ENCODE measurements at regions not wholly inside any gene's neighbourhood (a gene's known extent, or its start where the extent isn't known, plus 50 kb on each side); places are given as distances from the start of the nearest gene placed in this dataset.

DNA sequence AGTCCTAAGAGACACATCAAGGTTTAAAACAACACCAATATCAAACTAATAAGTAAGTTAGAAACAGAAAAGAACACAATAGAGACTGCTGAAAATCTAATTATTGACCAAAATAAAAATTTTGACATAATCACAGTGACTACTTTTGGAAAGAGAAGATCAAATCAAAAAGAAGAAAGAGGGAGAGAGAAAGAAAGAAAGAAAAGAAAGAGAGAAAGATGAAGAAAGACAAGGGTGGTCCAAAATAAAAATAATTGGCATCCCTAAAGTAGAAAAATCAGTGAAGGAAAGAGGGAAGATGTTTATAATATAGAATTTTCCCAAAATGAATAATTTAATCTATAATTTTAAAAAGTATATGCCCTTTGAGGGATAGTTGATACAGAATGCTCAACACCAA lies 118.8 kb upstream of the VIPR2 start:
- DNase-seq (ENCODE audit: low spot score) = no peak

DNA sequence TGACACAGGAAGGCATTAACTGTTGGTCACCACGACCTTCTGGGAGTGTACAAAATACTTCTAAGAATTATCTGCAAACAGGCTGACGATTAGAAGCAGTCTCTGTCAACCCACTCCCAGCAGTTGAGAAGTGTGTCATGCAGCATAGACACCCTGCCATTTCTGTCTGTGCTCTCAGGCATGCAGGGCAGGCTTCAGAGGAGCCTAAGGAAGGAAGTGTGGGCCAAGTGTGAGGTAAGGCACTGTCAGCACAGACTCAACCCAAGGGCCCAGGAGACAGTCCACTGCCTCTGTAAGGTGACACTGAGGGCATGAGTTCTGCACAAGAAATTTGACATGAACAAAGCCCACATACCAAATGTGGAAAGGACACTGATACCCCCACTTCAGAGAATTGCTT lies 109.0 kb upstream of the VIPR2 start:
- no peak for DNase-seq (ENCODE audit: low spot score)

DNA sequence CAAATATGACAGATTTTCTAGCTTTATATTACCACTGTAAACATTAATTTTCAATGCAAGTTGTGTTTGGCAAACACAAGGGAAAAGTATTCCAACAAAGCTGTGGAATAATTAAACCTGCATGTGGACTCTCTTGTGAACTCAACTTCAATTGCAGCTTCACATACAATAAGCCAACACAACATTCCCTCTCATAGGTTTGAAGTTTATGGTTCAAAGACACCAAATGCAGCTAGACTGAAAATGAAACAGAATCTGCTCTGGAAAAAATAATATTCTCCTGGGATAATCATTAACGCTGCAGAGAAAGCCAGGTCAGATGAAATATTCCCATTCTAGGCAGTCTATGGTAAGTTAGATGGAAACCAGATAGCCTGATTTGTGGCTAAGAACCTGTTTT lies 105.8 kb upstream of the VIPR2 start:
- DNase-seq (ENCODE audit: low spot score) = no peak

DNA sequence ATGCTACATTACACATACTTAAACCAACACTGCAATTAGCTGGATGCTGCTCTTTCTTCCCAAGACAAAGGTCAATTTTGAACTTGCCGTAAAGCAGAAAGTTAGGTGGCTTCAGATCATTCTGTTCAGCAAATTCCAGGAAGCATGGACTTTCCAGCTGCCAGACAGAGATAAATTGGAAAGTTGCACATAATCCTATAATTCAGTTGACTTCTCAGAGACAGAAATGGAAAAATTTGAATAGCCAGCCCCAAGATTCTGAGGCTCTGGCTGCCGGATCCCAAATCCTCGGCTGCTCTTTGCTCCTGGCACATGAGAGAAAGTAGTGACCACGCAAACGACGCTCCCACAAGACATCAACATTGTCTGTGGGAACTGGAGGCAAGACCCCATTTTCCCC lies 105.0 kb upstream of the VIPR2 start:
- no peak for DNase-seq (ENCODE audit: low spot score)

DNA sequence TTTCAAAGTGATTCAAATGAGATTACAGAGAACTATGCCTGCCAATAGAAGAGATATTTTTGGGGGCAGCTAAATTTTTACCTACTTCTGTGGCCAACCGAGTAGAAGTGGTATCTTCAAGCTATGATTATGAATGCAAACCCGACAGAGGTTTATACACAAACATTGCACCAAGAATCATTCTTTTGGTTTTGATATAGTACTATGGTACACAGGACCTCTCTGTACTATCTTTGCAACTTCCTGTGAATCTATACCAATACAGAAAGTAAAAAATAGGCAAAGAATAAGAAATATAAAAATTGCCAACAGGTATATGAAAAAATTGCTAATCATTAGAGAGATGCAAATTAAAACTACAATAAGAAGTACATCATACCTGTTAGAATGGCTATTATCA lies 103.2 kb upstream of the VIPR2 start:
- DNase-seq (ENCODE audit: low spot score) = no peak

DNA sequence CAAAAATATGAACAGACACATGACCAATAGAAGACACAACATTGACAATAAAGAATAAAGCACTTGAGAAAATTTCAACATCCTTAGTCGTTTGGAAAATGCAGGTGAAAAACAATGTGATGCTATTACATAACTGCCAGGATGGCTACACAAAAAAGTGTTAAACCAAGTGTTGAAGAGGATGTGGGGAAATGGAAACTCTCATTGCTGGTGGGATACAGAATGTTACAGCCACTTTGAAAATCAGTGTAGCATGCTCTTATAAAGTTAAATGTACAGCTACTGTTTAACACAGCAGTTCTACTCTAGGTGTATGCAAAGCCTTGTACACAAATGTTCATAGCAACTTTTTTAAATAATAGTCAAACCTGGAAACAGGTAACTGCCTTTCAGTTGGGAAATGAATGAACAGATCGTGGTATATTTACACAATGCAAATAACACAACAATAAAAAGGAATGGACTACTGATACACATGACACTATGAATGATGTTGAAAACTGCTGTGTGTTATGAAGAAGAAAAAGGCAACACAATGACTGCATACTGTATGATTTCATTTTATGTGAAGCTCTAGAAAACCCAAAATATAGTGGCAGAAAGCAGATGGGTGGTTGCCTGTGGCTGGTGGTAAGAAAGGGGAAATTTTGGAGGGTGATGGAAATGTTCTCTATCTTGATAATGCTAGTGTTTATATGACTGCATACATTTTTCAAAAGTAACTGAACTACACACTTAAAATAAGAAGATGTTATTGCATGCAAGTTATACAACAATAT lies 102.2 kb upstream of the VIPR2 start:
- no peak for DNase-seq (ENCODE audit: low spot score)

DNA sequence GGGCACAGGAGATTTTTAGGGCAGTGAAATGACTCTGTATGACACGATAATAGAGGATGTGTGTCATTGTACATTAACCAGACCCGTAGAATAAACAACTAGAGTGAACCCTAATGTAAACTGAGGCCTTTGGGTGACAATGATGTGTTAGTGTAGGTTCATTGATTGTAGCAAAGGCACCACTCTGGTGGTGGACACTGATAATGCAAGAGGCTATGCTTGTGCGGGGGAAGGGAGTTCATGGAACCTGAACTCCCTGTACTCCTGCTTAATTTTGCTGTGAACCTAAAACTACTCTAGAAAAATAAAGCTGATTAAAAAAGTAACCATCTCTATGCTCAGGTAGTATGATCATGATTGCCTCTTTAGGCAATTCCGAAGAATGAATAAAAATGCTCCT lies 96.3 kb upstream of the VIPR2 start:
- no peak for DNase-seq (ENCODE audit: low spot score)

DNA sequence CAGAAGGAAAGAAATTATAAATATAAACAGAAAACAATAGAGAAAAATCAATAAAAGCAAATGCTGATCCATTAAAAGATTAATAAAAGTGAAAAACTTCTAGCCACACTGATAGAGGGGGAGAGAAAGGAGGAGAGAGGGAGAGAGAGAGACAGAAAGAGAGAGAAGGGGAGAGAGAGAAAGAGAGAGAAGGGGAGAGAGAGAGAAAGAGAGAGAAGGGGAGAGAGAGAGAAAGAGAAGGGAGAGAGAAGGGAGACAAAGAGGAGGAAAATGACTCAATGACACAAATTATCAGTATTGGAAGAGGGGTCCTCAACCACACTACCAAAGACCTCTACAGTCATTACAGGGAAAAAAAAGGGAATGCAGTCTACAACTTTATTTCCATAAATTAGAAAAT lies 94.4 kb upstream of the VIPR2 start:
- no peak for DNase-seq (ENCODE audit: low spot score)

DNA sequence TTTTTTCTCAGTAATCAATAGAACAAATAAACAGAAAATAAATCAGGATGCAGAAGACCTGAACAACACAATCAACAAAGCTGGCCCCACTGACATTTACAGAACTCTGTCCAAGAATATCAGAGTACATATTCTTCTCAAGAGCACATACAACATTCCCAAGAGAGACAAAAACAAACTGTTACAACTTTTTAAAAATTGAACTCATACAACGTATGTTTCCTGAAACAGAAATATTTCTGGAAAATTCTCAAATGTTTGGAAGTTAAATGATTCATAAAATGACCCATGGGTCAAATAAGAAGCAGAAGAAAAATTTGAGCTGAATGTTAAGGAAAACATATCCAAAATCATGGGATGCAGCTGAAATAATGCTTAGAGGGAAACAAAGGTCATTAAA lies 93.9 kb upstream of the VIPR2 start:
- DNase-seq (ENCODE audit: low spot score) = no peak

DNA sequence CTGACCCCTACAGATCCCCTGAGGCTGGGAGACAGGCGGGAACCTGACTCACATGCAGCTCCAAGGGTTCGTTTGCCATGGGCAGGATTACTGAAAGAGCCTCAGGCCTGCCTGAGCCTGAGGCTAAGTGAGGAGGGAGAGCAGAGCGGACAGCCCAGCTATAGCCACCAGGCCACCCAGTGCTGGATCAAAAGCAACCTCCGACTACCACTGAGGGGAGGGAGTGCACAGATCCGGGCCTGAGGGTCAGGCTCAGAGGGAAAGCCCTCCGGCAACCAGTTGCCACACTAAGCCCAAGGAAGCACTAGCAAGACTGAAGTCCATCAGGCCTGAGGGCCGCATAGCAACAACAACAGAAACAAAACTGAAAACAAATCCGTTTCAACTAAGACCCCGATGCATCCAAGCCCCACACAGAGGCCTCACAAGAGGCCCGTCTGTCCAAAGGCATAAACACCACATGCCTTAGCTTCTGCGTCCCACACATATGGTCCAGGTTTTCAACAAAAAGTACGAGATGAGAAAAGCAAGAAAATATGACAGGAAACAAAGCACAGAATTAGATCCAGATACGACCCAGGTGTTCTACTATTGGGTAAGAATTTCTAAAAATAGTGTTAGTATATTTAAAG lies 92.5 kb upstream of the VIPR2 start:
- DNase-seq (ENCODE audit: low spot score) = no peak

DNA sequence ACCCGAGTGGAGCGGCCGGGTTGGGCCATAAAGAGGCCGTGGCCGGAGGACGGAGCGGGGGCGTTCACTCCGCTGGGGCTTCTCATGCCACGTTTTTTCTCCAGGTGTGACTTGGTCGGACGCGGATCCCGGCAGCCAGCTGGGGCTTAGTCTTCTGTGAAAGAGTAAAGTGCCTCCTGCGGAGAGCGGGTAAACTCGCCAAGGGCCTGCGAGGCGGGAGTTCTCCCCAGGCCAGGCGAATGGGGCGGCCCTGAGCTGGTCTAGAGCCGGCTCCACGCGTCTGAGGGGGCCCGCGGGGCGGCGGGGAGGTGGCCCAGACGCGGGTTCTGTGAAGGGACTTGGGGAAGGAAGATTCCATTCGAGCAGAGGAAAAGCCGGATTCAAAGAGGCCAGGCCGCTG lies 86.3 kb upstream of the VIPR2 start:
- no peak for DNase-seq (ENCODE audit: low spot score)

DNA sequence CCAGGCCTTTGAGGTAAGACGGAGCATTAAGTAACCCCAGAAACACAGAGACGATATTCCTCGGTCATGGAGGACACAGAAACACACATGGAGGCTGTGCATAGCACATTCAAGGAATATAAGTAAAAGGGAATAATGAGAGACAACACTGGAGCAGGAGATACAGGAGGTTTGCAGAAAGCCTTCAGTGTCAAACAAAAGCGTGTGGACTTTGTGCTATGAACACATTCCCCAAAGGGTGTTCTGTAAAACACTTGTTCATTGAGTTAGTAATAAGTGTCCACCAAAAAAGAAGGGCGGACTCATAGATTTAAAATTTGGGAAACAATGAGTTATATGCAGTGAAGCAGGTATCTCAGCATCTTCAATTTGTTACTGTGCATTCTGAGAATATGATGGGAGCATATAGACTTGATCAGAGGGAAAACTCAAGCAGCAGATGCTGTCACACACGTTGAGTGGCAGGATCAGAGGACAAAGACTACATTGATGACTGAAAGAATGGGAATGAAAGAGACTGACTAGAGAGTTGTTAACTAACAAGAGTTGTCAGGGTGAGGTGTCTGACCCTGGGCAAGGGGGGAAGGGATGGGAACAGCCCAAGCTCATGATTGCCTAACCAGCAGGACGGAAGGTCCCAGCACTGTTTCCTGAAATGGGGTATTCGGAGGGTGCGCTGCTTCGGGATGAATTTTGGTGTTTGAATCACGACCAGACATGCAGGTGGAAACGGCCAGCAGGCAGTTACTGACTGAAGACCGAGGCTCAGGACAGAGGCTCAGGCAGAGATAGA lies 85.2 kb upstream of the VIPR2 start:
- no peak for DNase-seq (ENCODE audit: low spot score)

DNA sequence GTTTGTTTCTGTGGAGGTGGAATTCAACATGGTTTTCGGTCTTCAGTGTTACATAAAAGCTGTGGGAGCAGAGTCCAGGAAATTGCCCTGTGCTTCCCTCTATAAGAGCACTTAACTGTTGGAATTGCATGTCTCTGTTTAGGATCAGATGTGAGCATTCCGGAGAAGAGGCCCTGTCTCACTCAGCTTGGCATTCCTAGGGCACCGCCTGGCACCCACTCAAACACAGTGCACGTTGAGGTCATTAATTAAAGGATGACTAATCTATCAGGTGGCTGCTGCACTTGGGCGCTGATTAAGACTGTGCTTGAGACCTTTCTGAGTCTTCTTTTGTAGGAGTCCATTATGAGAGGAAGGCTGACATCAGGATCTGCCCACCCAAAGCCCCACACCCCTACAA lies 82.8 kb upstream of the VIPR2 start:
- DNase-seq (ENCODE audit: low spot score) = no peak

DNA sequence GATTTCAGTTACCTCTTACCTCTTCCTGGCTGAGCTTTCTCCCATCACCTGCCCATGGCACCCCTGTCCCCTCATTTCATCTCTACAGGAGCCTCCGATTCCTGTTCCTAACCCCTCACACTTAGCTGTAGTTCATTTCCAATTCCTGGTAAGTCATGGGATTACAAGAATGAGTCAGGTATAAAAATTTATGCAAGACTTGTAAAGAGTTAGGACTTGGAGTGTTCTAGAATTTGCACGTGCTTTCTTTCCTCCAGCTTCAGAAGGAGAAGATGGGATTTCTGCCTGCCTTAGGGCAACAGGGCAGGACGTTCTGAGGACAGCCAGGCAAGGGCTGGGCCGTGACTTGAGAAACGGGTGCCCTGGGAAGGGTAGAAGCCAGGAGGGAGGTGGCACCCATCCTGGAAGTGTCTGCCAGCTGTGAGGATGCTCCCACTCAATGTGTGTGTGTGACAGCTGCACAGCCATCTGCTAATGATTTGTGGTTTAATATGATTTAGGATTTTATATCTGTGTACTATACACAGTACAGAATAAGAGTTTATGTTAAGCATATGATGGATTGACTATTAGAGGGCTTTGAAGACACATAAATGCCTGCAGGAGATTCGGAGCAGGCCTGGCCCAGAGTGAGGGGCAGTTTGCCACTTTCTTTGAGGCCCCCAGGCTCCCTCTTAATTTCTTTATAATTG lies 81.5 kb upstream of the VIPR2 start:
- DNase-seq (ENCODE audit: low spot score) = no peak

DNA sequence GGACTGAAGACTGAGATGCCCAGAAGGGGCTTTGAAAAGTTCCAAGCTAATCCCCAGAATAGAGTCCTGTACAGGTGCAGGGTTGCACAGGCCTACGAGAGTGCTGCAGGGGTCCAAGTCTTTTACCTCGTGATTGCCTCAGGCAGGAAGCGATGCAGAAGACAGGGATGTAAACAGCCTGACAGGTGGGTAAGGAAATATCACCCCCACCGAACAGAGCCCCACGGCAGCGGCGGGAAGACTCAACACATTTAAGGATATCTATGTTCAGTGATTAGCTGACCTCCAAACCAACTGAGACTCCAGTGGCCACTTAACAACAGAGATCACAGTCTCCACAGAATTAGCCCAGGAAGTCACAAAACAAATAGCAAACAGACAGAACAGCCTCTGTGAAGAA lies 73.9 kb upstream of the VIPR2 start:
- DNase-seq (ENCODE audit: low spot score) = no peak

DNA sequence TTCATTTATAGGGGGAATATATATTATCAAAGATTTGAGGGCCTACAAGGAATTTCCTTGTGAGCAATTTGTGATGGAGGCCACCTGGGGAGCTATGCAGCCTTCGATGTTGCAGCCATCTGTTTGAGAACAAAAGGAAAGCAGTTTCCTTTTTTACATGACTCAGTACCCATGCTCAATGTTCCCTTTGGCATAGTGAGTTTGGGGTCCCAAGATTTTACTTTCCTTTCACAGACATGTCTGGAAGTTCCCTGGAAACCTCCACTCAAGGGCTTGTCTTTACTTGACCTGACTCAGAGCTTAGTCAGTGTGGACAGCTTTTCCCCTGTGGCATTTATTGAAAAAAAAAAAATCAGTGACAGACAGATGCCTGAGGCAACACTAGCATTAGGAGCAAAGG lies 73.5 kb upstream of the VIPR2 start:
- DNase-seq (ENCODE audit: low spot score) = no peak

DNA sequence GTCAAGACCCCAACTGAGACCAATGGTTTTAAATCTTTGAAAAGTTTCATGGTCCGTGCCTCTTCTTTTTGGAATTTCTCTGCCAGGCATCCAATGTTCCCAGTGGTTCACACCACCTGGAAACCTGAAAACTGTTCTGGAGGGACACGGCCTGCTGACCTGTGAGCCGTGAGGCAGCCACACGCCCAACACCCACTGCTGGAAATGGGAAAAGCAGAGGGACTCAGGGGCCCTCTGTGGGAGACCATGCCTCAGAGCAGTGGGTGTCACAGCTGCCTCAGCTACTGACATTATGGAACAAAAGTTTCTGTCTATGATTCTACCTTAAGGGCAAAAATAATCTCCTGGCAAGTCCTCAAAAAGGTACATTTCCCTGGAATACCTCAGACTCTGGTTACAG lies 70.4 kb upstream of the VIPR2 start:
- no peak for DNase-seq (ENCODE audit: low spot score)

DNA sequence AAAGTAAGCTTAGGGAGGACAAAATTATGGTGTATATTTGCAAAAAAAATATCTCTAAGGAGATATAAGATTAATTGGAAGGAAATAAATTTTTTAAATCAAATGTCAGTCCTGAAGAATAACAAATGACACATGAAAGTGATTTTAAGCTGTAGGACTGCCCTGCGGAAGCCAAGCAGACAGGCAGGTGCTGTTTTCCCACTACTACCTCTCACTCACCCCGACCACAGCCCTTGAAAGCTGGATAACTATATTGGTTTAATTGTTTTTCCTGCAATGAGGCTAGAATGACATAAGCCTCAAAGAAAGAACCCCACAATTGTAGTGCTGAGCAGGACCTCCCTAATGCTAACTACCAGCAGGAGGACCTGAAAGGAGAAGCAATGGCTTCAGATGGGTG lies 68.6 kb upstream of the VIPR2 start:
- no peak for DNase-seq (ENCODE audit: low spot score)

DNA sequence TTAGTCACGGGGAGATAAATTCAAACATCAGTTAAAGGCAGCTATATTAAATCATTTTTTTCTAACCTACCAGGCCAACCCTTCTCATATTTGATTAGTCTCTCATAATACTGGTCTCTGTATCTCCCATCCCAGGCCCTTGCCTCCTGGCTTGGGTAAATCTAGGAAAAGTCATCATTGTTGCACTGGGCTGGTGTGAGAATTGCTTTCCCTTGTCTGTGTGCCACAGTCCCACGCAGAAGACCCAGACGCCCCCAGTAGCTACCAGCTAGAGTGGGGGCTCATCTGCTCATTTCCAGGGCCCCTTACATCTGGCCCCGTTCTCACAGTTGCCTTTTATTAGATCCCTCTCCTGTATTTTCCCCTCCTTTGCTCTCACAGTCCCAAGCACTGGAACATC lies 67.6 kb upstream of the VIPR2 start:
- DNase-seq (ENCODE audit: low spot score) = no peak

DNA sequence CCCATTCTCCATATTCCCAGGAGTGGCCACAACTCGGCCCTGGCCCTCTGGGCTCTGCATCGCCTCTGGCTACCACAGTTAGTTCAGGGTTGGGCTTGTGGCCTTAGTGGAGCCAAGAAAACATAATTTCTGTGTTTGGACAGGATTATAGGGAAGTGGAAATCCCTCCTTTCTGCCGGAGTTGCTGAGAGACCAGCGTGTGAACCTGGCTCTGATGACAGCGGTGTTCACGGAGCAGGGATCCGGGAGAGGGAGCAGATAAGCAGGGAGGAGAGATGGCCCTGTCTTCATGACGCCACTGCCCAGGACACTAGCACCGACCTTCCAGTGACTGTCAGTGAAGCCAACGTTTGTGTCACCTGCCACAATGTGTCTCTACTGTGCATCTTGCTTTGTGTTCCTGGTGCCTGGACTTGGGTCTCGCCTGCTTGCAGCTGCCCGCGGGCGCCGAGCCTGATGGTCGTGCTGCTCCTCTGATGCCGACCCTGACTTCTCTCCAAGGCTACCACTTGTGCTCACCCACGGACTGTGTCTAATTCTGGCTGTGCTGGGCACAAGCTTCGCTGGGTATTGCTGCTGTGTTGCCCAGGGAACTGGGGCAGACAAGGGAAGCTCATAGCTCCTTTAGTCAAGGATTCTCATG lies 67.0 kb upstream of the VIPR2 start:
- DNase-seq (ENCODE audit: low spot score) = no peak

DNA sequence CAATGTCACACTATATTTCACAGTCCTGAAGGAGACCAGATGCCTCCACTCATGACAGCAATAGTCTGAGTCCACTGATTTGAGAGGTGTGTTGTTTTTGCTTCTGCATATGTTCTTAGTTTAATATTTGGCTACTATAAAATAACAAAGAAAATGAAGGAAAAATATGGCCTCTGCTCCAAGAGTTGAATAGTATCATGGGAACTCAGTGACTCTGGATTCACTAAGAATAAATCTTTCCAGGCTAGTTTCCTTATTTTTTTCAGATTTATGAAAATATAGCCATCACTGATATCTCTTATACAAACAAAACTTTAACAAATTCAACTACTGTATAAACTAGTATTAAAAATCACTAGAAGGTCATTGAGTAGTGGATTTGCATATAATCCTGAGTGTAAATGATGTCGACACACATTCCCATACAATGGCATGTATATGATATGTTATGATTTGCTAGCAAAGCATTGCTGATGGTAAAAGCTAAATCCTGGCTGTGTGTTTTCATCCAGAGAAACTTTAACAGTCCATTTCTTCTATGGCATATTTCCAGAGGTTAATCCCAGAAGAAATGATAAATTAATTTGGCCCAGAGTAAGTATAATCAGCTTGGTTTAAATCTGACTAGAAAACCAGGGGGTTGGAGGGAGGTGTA lies 66.0 kb upstream of the VIPR2 start:
- no peak for DNase-seq (ENCODE audit: low spot score)

DNA sequence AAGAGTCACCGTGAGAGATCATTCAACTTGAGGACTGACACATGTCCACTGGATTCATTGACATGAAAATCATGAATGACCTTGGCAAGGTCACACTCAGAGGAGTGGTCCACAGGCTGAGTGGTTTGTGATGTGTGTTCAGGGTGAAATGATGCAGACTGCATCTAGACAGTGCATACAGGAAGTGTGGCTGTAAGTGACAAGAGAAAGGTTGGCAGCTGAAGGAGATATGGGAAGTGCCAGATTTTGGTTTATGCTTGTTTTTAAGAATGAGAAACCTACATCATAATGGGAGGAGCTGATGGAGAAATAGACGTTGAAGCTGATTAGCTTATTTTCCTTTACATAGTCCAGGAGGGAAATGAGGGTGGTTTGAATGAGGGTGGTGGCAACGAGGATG lies 64.8 kb upstream of the VIPR2 start:
- DNase-seq (ENCODE audit: low spot score) = no peak

Data from hematopoietic multipotent progenitor cell treated with erythropoietin and hydrocortisone succinate and interleukin-3 and kit ligand, for 15 days (in vitro differentiated cells).